ENCODE measurements at regions not wholly inside any gene's neighbourhood (a gene's known extent, or its start where the extent isn't known, plus 50 kb on each side); places are given as distances from the start of the nearest gene placed in this dataset.

DNA sequence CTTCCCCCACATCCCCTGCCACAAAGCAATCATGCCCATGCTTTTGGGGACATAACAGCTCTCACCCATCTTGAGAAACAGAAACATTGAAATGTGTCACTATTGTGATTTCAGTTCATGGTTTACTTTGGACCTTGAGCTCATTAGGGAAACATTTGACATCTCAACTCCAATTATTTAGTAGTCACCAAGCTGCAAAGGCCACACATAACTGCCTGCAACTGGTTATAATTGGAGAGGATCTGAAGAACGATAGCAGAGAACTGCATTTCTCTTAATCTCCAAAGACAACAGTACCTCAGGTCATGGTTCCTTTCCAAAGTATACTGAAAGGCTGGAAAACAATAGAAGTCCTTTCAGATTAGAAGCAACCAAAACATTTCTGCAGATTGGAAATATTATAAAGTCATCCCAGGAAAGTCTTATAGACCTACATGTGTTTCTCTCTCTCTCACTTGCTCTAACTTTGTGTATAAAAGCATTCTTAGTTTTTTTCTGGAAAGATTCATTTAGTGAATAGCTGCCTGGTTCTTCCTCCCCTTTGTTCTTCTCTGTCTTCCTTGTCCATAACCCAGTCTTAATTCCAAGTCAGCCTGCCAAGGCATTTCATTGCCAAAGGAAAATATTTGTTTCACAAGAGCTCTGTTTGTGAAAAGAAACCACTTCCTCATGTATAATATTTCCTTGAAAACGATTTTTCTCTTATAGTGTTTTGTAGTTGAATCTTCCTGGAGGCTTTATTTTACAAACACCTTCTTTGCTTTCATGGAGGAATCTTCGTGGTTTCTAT lies 426.8 kb downstream of the ADGRL2 start:
- TF ChIP-seq, protein P1, sequence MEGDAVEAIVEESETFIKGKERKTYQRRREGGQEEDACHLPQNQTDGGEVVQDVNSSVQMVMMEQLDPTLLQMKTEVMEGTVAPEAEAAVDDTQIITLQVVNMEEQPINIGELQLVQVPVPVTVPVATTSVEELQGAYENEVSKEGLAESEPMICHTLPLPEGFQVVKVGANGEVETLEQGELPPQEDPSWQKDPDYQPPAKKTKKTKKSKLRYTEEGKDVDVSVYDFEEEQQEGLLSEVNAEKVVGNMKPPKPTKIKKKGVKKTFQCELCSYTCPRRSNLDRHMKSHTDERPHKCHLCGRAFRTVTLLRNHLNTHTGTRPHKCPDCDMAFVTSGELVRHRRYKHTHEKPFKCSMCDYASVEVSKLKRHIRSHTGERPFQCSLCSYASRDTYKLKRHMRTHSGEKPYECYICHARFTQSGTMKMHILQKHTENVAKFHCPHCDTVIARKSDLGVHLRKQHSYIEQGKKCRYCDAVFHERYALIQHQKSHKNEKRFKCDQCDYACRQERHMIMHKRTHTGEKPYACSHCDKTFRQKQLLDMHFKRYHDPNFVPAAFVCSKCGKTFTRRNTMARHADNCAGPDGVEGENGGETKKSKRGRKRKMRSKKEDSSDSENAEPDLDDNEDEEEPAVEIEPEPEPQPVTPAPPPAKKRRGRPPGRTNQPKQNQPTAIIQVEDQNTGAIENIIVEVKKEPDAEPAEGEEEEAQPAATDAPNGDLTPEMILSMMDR (IDR thresholded peaks at IDR 0.05), result no peak
- TF ChIP-seq POLR2AphosphoS5 (IDR thresholded peaks at IDR 0.05) (no peak), EP300 (IDR thresholded peaks at IDR 0.05) (no peak), POLR2A (IDR thresholded peaks at IDR 0.05) (no peak)
- no peak overlapping the region for H3K27ac ChIP-seq
- ATAC-seq (ENCODE audit: low FRiP score in 2 of 2) (peak in 1 of 2 donors; percentile 50), DNase-seq (no peak)
- H3K36me3 ChIP-seq, result no peaks in the 10 kb centered on the region
- no peaks in the 10 kb centered on the region for H3K27me3 ChIP-seq
- H3K4me1 ChIP-seq, result peaks cover 11 to 24% (median 12%) of the 10 kb centered on the region in 4 donors
- 31 to 32% methylated on average over 3 of the region's 3 CpGs for WGBS, 2 donors
- H3K4me3 ChIP-seq, result no peak overlapping the region
- H3K9me3 ChIP-seq, result no peaks in the 10 kb centered on the region

DNA sequence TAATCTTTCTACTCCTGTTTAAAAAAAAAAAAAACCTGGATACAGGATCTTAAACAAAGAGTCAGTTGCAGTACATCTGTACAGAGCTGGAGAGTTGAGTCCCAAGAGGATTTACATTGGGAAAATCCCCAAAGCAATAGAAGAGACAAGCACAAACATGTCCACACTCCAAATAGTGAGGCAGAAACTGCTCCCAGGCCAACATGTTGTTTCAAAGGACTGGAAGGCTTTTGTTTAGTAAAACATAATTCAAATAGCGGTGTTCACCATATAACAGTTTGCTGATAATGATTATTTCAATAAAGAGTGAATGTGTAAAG lies 425.4 kb downstream of the ADGRL2 start:
- H3K4me1 ChIP-seq, result peaks cover 11 to 24% (median 12%) of the 10 kb centered on the region in 4 donors
- no peak for TF ChIP-seq EP300 (IDR thresholded peaks at IDR 0.05)
- TF ChIP-seq, protein P1 (IDR thresholded peaks at IDR 0.05), result no peak
- no peak for TF ChIP-seq POLR2AphosphoS5 (IDR thresholded peaks at IDR 0.05)
- TF ChIP-seq POLR2A (IDR thresholded peaks at IDR 0.05), result no peak
- no peak overlapping the region for H3K27ac ChIP-seq
- H3K36me3 ChIP-seq, result no peaks in the 10 kb centered on the region
- H3K4me3 ChIP-seq, result no peak overlapping the region
- WGBS, 2 donors, result 81 to 87% methylated on average over 1 of the region's 1 CpG
- no peak for ATAC-seq (ENCODE audit: low FRiP score in 2 of 2)
- DNase-seq, result no peak
- H3K9me3 ChIP-seq, result no peaks in the 10 kb centered on the region
- no peaks in the 10 kb centered on the region for H3K27me3 ChIP-seq

DNA sequence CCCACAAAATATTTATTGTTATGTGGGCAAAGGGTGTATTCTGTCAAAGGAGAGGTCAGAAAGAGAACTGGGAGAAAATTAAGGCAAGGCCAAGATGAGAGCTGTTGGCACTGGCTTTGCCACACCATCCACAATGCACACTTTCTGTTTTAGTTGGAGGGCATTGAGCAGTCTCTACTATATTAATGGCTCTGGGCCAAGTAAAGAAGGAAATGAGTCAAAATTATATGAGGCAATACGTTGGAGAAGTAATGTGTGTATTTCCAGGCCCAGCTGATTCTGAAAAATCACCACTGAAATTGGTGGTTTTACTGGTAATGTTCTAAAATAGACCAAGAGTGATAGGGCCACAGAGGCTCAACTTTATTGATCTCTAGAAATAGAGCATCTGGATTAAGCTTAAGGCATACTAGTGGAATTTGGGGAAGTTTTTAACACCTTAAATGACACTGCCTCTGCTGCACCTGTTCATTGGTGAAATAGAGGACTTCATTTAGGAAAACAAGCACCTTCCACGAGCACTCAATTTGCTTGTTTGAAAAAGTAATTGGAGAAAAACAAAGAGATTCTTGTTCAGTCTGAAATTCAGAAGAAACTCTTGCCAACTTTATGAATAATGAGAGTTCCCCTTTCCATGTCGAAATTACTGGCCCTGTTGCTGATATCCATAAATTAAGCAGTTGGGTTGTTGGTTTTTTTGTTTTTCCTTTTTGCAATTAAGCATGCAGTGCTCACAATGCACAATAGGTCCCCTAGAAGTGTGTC lies 424.9 kb downstream of the ADGRL2 start:
- H3K4me1 ChIP-seq, result peaks cover 11 to 24% (median 12%) of the 10 kb centered on the region in 4 donors
- H3K27ac ChIP-seq, result no peak overlapping the region
- H3K9me3 ChIP-seq, result no peaks in the 10 kb centered on the region
- no peaks in the 10 kb centered on the region for H3K36me3 ChIP-seq
- TF ChIP-seq POLR2AphosphoS5 (IDR thresholded peaks at IDR 0.05) (peak in 1 of 2 donors; percentile 19), EP300 (IDR thresholded peaks at IDR 0.05) (no peak), POLR2A (IDR thresholded peaks at IDR 0.05) (no peak)
- TF ChIP-seq, protein P1 (IDR thresholded peaks at IDR 0.05), result no peak
- no peak overlapping the region for H3K4me3 ChIP-seq
- ATAC-seq (ENCODE audit: low FRiP score in 2 of 2) (peak; percentile 59 to 79), DNase-seq (no peak)
- H3K27me3 ChIP-seq, result no peaks in the 10 kb centered on the region
- WGBS, 2 donors, result 21 to 25% methylated on average over 3 of the region's 3 CpGs

DNA sequence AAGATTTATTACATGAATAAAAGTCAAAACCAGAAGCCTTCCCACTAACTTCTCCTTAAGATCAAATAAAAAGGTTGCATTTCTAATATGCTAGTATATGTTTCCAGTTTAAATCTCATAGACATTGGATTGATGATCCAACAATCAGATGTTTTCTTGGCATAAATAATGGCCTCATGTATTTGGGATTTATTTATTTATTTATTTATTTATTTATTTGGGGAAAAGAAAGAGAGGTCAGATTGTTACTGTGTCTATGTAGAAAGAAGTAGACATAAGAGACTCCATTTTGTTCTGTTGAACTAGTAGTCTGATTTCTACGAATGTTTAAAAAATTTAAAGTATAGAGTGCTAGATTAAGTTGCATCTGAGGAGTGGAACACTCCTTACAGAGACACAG lies 422.4 kb downstream of the ADGRL2 start:
- Histone ChIP-seq H3K4me1 (peaks cover 11 to 23% (median 12%) of the 10 kb centered on the region in 4 donors), H3K4me3 (no peak overlapping the region), H3K9me3 (no peaks in the 10 kb centered on the region), H3K27me3 (no peaks in the 10 kb centered on the region), H3K27ac (no peak overlapping the region), H3K36me3 (no peaks in the 10 kb centered on the region)
- DNase-seq (no peak), ATAC-seq (ENCODE audit: low FRiP score in 2 of 2) (no peak)
- WGBS, 2 donors, result 82 to 94% methylated on average over 1 of the region's 1 CpG
- no peak for TF ChIP-seq POLR2A (IDR thresholded peaks at IDR 0.05)
- TF ChIP-seq EP300 (IDR thresholded peaks at IDR 0.05), result no peak
- TF ChIP-seq, protein P1 (IDR thresholded peaks at IDR 0.05), result no peak
- TF ChIP-seq POLR2AphosphoS5 (IDR thresholded peaks at IDR 0.05), result no peak

All from upper lobe of left lung (tissue), 6 donors.